T-helper 1 cell treated with Interleukin-12 subunit alpha and Interleukin-12 subunit beta and Interleukin-4 antibody, amounts not matched to agents 30 μg/mL and 1 μg/mL, for 36 hours (primary cell): ENCODE measurements at regions not wholly inside any gene's neighbourhood (a gene's known extent, or its start where the extent isn't known, plus 50 kb on each side); places are given as distances from the start of the nearest gene placed in this dataset.

ENCODE experiments used
- H3K27ac Mint-ChIP-seq: one replicate; pipeline ENCODE4 v1.8.0; 2021; ENCODE audit warnings: mild to moderate bottlenecking, mixed read lengths
- H3K27me3 Mint-ChIP-seq: one replicate; pipeline ENCODE4 v1.8.0; 2021; ENCODE audit warnings: low read depth, mixed read lengths
- H3K36me3 Mint-ChIP-seq: one replicate; pipeline ENCODE4 v1.8.0; 2021; ENCODE audit warnings: low read depth, mixed read lengths
- H3K4me1 Mint-ChIP-seq: one replicate; pipeline ENCODE4 v1.8.0; 2021; ENCODE audit warnings: low read depth, mixed read lengths
- H3K4me3 Mint-ChIP-seq: one replicate; pipeline ENCODE4 v1.8.0; 2021; ENCODE audit warnings: mild to moderate bottlenecking, moderate library complexity, mixed read lengths
- H3K9me3 Mint-ChIP-seq: one replicate; pipeline ENCODE4 v1.8.0; 2021; ENCODE audit warnings: mixed read lengths

- Mint-ChIP-seq H3K9me3 (no peaks in the 10 kb centered on the region), H3K4me3 (no peak overlapping the region), H3K4me1 (peaks cover 2% of the 10 kb centered on the region), H3K27ac (no peak overlapping the region), H3K27me3 (no peaks in the 10 kb centered on the region), H3K36me3 (no peaks in the 10 kb centered on the region)
These were observed 228.6 kb upstream of the CMC1 start for GRCh38 chr3:28012830-28013229.

GRCh38 chr3:28013864-28014473, 227.4 kb upstream of the CMC1 start:
- no peaks in the 10 kb centered on the region for H3K9me3 Mint-ChIP-seq
- no peaks in the 10 kb centered on the region for H3K36me3 Mint-ChIP-seq
- no peak overlapping the region for H3K4me3 Mint-ChIP-seq
- H3K27ac Mint-ChIP-seq, result no peak overlapping the region
- no peaks in the 10 kb centered on the region for H3K27me3 Mint-ChIP-seq
- no peaks in the 10 kb centered on the region for H3K4me1 Mint-ChIP-seq

GRCh38 chr3:28018925-28019718, 222.3 kb upstream of the CMC1 start:
- Mint-ChIP-seq H3K27ac (no peak overlapping the region), H3K27me3 (no peaks in the 10 kb centered on the region), H3K9me3 (peaks cover 13% of the 10 kb centered on the region), H3K4me1 (peaks cover 2% of the 10 kb centered on the region), H3K4me3 (no peak overlapping the region), H3K36me3 (no peaks in the 10 kb centered on the region)

GRCh38 chr3:28019740-28020139, 221.7 kb upstream of the CMC1 start:
- Mint-ChIP-seq H3K4me1 (peaks cover 2% of the 10 kb centered on the region), H3K27me3 (no peaks in the 10 kb centered on the region), H3K9me3 (peaks cover 14% of the 10 kb centered on the region), H3K36me3 (no peaks in the 10 kb centered on the region), H3K4me3 (no peak overlapping the region), H3K27ac (no peak overlapping the region)

- peaks cover 27% of the 10 kb centered on the region for H3K9me3 Mint-ChIP-seq
These were observed 218.5 kb upstream of the CMC1 start for GRCh38 chr3:28022916-28023315.

GRCh38 chr3:28028554-28028953, 212.9 kb upstream of the CMC1 start:
- no peaks in the 10 kb centered on the region for H3K27me3 Mint-ChIP-seq
- peaks cover 2% of the 10 kb centered on the region for H3K36me3 Mint-ChIP-seq
- no peaks in the 10 kb centered on the region for H3K4me1 Mint-ChIP-seq
- H3K27ac Mint-ChIP-seq, result no peak overlapping the region
- peaks cover 34% of the 10 kb centered on the region for H3K9me3 Mint-ChIP-seq
- no peak overlapping the region for H3K4me3 Mint-ChIP-seq

More at GRCh38 chr3:28022916-28023315, 218.5 kb upstream of the CMC1 start:
- H3K27ac Mint-ChIP-seq, result no peak overlapping the region
- no peaks in the 10 kb centered on the region for H3K27me3 Mint-ChIP-seq
- H3K4me1 Mint-ChIP-seq, result peaks cover 2% of the 10 kb centered on the region
- H3K4me3 Mint-ChIP-seq, result no peak overlapping the region
- no peaks in the 10 kb centered on the region for H3K36me3 Mint-ChIP-seq

- Mint-ChIP-seq H3K9me3 (peaks cover 18% of the 10 kb centered on the region), H3K4me1 (no peaks in the 10 kb centered on the region), H3K4me3 (no peak overlapping the region), H3K36me3 (peaks cover 2% of the 10 kb centered on the region), H3K27me3 (no peaks in the 10 kb centered on the region), H3K27ac (no peak overlapping the region)
These were observed 208.2 kb upstream of the CMC1 start for GRCh38 chr3:28033059-28033784.

- no peak overlapping the region for H3K27ac Mint-ChIP-seq
- H3K4me1 Mint-ChIP-seq, result no peaks in the 10 kb centered on the region
- no peaks in the 10 kb centered on the region for H3K27me3 Mint-ChIP-seq
- H3K36me3 Mint-ChIP-seq, result peaks cover 2% of the 10 kb centered on the region
- no peak overlapping the region for H3K4me3 Mint-ChIP-seq
- H3K9me3 Mint-ChIP-seq, result peaks cover 12% of the 10 kb centered on the region
These were observed 204.5 kb upstream of the CMC1 start for GRCh38 chr3:28036599-28037575.

- H3K27ac Mint-ChIP-seq, result no peak overlapping the region
- peaks cover 2% of the 10 kb centered on the region for H3K9me3 Mint-ChIP-seq
- H3K27me3 Mint-ChIP-seq, result no peaks in the 10 kb centered on the region
- no peaks in the 10 kb centered on the region for H3K4me1 Mint-ChIP-seq
- H3K36me3 Mint-ChIP-seq, result no peaks in the 10 kb centered on the region
- H3K4me3 Mint-ChIP-seq, result no peak overlapping the region
These were observed 202.2 kb upstream of the CMC1 start for GRCh38 chr3:28039234-28039633.

GRCh38 chr3:28039829-28040228, 201.6 kb upstream of the CMC1 start:
- H3K27ac Mint-ChIP-seq, result no peak overlapping the region
- H3K4me1 Mint-ChIP-seq, result no peaks in the 10 kb centered on the region
- no peaks in the 10 kb centered on the region for H3K27me3 Mint-ChIP-seq
- no peak overlapping the region for H3K4me3 Mint-ChIP-seq
- no peaks in the 10 kb centered on the region for H3K36me3 Mint-ChIP-seq
- H3K9me3 Mint-ChIP-seq, result no peaks in the 10 kb centered on the region

- Mint-ChIP-seq H3K36me3 (no peaks in the 10 kb centered on the region), H3K9me3 (no peaks in the 10 kb centered on the region), H3K27me3 (no peaks in the 10 kb centered on the region), H3K4me1 (no peaks in the 10 kb centered on the region), H3K4me3 (no peak overlapping the region), H3K27ac (no peak overlapping the region)
These were observed 199.3 kb upstream of the CMC1 start for GRCh38 chr3:28042095-28042635.

- Mint-ChIP-seq H3K4me3 (no peak overlapping the region), H3K27me3 (no peaks in the 10 kb centered on the region), H3K27ac (no peak overlapping the region), H3K36me3 (no peaks in the 10 kb centered on the region), H3K4me1 (no peaks in the 10 kb centered on the region), H3K9me3 (no peaks in the 10 kb centered on the region)
These were observed 198.7 kb upstream of the CMC1 start for GRCh38 chr3:28042707-28043106.

GRCh38 chr3:28050120-28050519, 191.3 kb upstream of the CMC1 start:
- Mint-ChIP-seq H3K4me3 (no peak overlapping the region), H3K4me1 (no peaks in the 10 kb centered on the region), H3K27ac (no peak overlapping the region), H3K9me3 (no peaks in the 10 kb centered on the region), H3K36me3 (no peaks in the 10 kb centered on the region), H3K27me3 (no peaks in the 10 kb centered on the region)

- Mint-ChIP-seq H3K27ac (no peak overlapping the region), H3K36me3 (no peaks in the 10 kb centered on the region)
These were observed 190.5 kb upstream of the CMC1 start for GRCh38 chr3:28050885-28051284.

More at GRCh38 chr3:28050885-28051284, 190.5 kb upstream of the CMC1 start:
- Mint-ChIP-seq H3K4me3 (no peak overlapping the region), H3K27me3 (no peaks in the 10 kb centered on the region), H3K4me1 (no peaks in the 10 kb centered on the region), H3K9me3 (no peaks in the 10 kb centered on the region)
